ENCODE measurements at regions not wholly inside any gene's neighbourhood (a gene's known extent, or its start where the extent isn't known, plus 50 kb on each side); places are given as distances from the start of the nearest gene placed in this dataset.

- TF ChIP-seq EZH2 (IDR thresholded peaks at IDR 0.05; ENCODE audit: borderline replicate concordance, insufficient read depth, low read depth, low read length, poor library complexity, severe bottlenecking) (no peak), CTCF (IDR thresholded peaks at IDR 0.05) (no peak)
Measured at GRCh38 chr22:22398530-22399327, 109.8 kb downstream of the ZNF280B start.

GRCh38 chr22:22400099-22400498 lies 108.4 kb downstream of the ZNF280B start:
- Histone ChIP-seq H3K27ac (ENCODE audit: low read length in 2 of 2) (no peak overlapping the region), H3K4me2 (replicated peaks; ENCODE audit: low read depth, low read length, poor library complexity, severe bottlenecking) (no peak overlapping the region), H3K36me3 (replicated peaks in 1 of 2; ENCODE audit: control extremely low read depth in 1 of 2, control insufficient read depth in 1 of 2, extremely low read depth in 1 of 2, insufficient read depth in 2 of 2, low read length in 1 of 2) (no peaks in the 10 kb centered on the region), H3K27me3 (replicated peaks in 1 of 4; ENCODE audit: control extremely low read depth in 1 of 4, control insufficient read depth in 3 of 4, insufficient read depth in 4 of 4, low read length in 3 of 4) (peaks cover 0 to 3% (median 0%) of the 10 kb centered on the region in 4 experiments), H4K20me1 (ENCODE audit: control insufficient read depth, insufficient read depth, low read length, poor library complexity, severe bottlenecking) (no peaks in the 10 kb centered on the region), H3K4me3 (ENCODE audit: control extremely low read depth in 1 of 5, extremely low read depth in 1 of 5, insufficient read depth in 1 of 5, low read depth in 2 of 5, low read length in 4 of 5) (no peak overlapping the region), H2AFZ (ENCODE audit: insufficient read depth, low read depth, low read length, poor library complexity, severe bottlenecking) (no peak overlapping the region), H3K9ac (ENCODE audit: low read length) (no peak overlapping the region), H3K9me3 (ENCODE audit: control extremely low read depth in 1 of 3, control insufficient read depth in 2 of 3, insufficient read depth in 1 of 3, low read length in 2 of 3) (peaks cover 0 to 8% (median 0%) of the 10 kb centered on the region in 3 donors), H3K4me1 (ENCODE audit: control insufficient read depth in 2 of 2, insufficient read depth in 2 of 2, low read length in 2 of 2) (peaks cover 47 to 82% of the 10 kb centered on the region in 2 donors), H3K79me2 (ENCODE audit: control insufficient read depth, insufficient read depth, low read length) (no peaks in the 10 kb centered on the region)
- no peak for ATAC-seq (ENCODE audit: low read depth)
- peak; percentile 19 for TF ChIP-seq CTCF (IDR thresholded peaks at IDR 0.05)
- no peak for TF ChIP-seq EZH2 (IDR thresholded peaks at IDR 0.05; ENCODE audit: borderline replicate concordance, insufficient read depth, low read depth, low read length, poor library complexity, severe bottlenecking)
- Mint-ChIP-seq H3K27ac (peak overlapping the region; percentile 42), H3K9me3 (ENCODE audit: insufficient read depth) (no peaks in the 10 kb centered on the region), H3K4me3 (no peak overlapping the region), H3K27me3 (no peaks in the 10 kb centered on the region), H3K4me1 (peaks cover 65% of the 10 kb centered on the region)
- ChIA-PET POLR2A (no interaction called here), CTCF (interaction anchor here (1.1 to 1.9 kb wide), 4 partner anchors 9 to 82 kb away, joined by 3 to 9 read pairs (median 4); no protein-coding TSS in a partner anchor)
- WGBS (ENCODE audit: insufficient coverage) = 96% methylated on average over 2 of the region's 3 CpGs
- intact Hi-C loops (cut with micrococcal nuclease) = no loop called here
- no peak for DNase-seq

More at GRCh38 chr22:22398530-22399327, 109.8 kb downstream of the ZNF280B start:
- no peak overlapping the region for H3K27ac Mint-ChIP-seq
- H3K9ac ChIP-seq (ENCODE audit: low read length) = no peak overlapping the region
- H3K27ac ChIP-seq (ENCODE audit: low read length in 2 of 2) = no peak overlapping the region
- H3K4me3 ChIP-seq (ENCODE audit: control extremely low read depth in 1 of 5, extremely low read depth in 1 of 5, insufficient read depth in 1 of 5, low read depth in 2 of 5, low read length in 4 of 5) = no peak overlapping the region
- H3K9me3 Mint-ChIP-seq (ENCODE audit: insufficient read depth) = no peaks in the 10 kb centered on the region
- peaks cover 42 to 77% of the 10 kb centered on the region in 2 donors for H3K4me1 ChIP-seq (ENCODE audit: control insufficient read depth in 2 of 2, insufficient read depth in 2 of 2, low read length in 2 of 2)
- H3K4me1 Mint-ChIP-seq = peaks cover 63% of the 10 kb centered on the region
- no peaks in the 10 kb centered on the region for H3K79me2 ChIP-seq (ENCODE audit: control insufficient read depth, insufficient read depth, low read length)
- no peaks in the 10 kb centered on the region for H3K36me3 ChIP-seq (replicated peaks in 1 of 2; ENCODE audit: control extremely low read depth in 1 of 2, control insufficient read depth in 1 of 2, extremely low read depth in 1 of 2, insufficient read depth in 2 of 2, low read length in 1 of 2)
- peaks cover 0 to 8% (median 0%) of the 10 kb centered on the region in 3 donors for H3K9me3 ChIP-seq (ENCODE audit: control extremely low read depth in 1 of 3, control insufficient read depth in 2 of 3, insufficient read depth in 1 of 3, low read length in 2 of 3)
- POLR2A ChIA-PET = no interaction called here
- peaks cover 0 to 3% (median 0%) of the 10 kb centered on the region in 4 experiments for H3K27me3 ChIP-seq (replicated peaks in 1 of 4; ENCODE audit: control extremely low read depth in 1 of 4, control insufficient read depth in 3 of 4, insufficient read depth in 4 of 4, low read length in 3 of 4)
- no peak overlapping the region for H3K4me3 Mint-ChIP-seq
- intact Hi-C loops (cut with micrococcal nuclease) = no loop called here
- no peaks in the 10 kb centered on the region for H4K20me1 ChIP-seq (ENCODE audit: control insufficient read depth, insufficient read depth, low read length, poor library complexity, severe bottlenecking)
- H2AFZ ChIP-seq (ENCODE audit: insufficient read depth, low read depth, low read length, poor library complexity, severe bottlenecking) = no peak overlapping the region
- H3K4me2 ChIP-seq (replicated peaks; ENCODE audit: low read depth, low read length, poor library complexity, severe bottlenecking) = no peak overlapping the region
- WGBS (ENCODE audit: insufficient coverage) = 100% methylated on average over 2 of the region's 5 CpGs
- CTCF ChIA-PET = interaction anchor here (0.8 to 2.3 kb wide), 5 partner anchors 17 to 26 kb away, joined by 3 to 8 read pairs (median 4); no protein-coding TSS in a partner anchor
- ATAC-seq (ENCODE audit: low read depth) (no peak), DNase-seq (no peak)
- H3K27me3 Mint-ChIP-seq = no peaks in the 10 kb centered on the region
